Upper lobe of left lung (tissue), 4 donors: ENCODE measurements at regions not wholly inside any gene's neighbourhood (a gene's known extent, or its start where the extent isn't known, plus 50 kb on each side); places are given as distances from the start of the nearest gene placed in this dataset.

Experiments
- CTCF ChIP-seq, 6 experiments: fragments of 450-650 bp in 4 of 6; fragments of 200-600 bp in 2 of 6; sonication (generic) in 2 of 6; IDR thresholded peaks; one replicate each; pipeline ENCODE4 v1.5.1; 2016 to 2019; ENCODE audit warnings: antibody characterized with exemption in 6 of 6
- EP300 ChIP-seq, 4 donors: sonication (generic); formaldehyde crosslinking; IDR thresholded peaks; one replicate each; pipeline ENCODE4 v1.5.1; 2017; ENCODE audit warnings: antibody characterized with exemption in 4 of 4, control low read depth in 2 of 4
- POLR2A ChIP-seq, 4 donors: fragments of 450-650 bp; IDR thresholded peaks; one replicate each; pipeline ENCODE4 v1.5.1; 2016 to 2017; ENCODE audit warnings: antibody characterized with exemption in 4 of 4, mild to moderate bottlenecking in 2 of 4
- POLR2AphosphoS5 ChIP-seq, 2 donors: sonication (generic); formaldehyde crosslinking; IDR thresholded peaks; one replicate each; pipeline ENCODE4 v1.5.1; 2017; ENCODE audit warnings: antibody characterized with exemption in 2 of 2

DNA sequence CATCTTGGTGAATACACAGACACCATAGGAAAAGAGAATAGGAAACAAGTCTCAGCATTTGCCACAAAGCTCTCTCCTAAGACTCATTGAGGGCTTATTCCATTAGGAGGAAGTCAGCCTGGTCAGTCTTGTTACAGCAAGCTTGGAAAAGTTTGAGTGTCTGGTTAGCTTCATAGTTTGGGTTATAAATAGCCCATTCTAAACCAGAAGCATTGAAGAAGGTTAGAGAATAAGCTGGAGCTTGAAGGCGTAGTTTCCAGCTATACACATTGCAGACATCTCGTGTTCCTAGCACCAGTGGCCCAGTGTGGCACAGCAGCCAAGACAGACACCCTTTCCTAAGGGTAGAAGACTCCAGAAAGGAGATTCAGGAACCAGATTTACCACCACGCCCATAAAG is 168.8 kb upstream of the RBM19 start:
- TF ChIP-seq CTCF (IDR thresholded peaks at IDR 0.05) = no peak
- TF ChIP-seq POLR2AphosphoS5 (IDR thresholded peaks at IDR 0.05) = no peak
- TF ChIP-seq POLR2A (IDR thresholded peaks at IDR 0.05) = no peak
- no peak for TF ChIP-seq EP300 (IDR thresholded peaks at IDR 0.05)
